ENCODE measurements at regions not wholly inside any gene's neighbourhood (a gene's known extent, or its start where the extent isn't known, plus 50 kb on each side); places are given as distances from the start of the nearest gene placed in this dataset.
"Not testable (repeated sequence)": the region's sequence is repeated elsewhere in the genome, so short reads cannot be mapped to it uniquely, and the experiment has no call there.

DNA sequence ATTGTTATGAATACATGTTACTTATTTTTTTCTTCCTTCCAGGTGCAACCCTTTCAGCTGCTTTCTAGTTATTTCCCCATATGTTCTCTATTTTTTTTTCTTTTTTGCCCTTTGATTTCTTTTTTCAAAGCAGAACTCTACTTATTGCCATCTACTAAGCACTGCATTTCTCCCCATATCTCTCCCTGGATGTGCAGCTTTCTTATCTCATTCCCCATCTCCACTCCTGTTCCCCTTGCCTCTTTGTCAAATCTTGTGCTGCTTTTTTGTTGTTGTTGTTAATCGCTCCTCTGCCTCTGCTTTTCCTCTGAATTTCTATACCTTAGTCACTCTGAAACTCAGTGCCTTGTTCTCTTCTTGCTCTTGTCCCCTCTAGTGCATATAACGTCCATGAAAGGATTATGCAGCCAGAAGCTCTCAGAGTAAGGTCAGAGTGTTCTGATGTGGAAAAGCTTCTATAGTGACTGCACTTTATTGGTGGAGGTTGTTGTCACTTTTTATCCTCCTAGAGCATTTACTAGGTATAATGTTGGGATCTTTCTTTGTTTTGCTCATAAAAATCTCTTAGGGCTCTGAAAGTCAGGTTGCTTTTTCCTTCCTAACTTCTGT is 51.1 kb upstream of the JADE1 start:
- 66% methylated on average over 2 of the region's 2 CpGs for WGBS
- no peaks in the 10 kb centered on the region for H3K27me3 ChIP-seq (ENCODE audit: insufficient read depth, low read length)
- peaks cover 16% of the 10 kb centered on the region for H3K4me1 ChIP-seq (ENCODE audit: insufficient read depth, low read length)
- H3K36me3 ChIP-seq (ENCODE audit: insufficient read depth, low read length) = no peaks in the 10 kb centered on the region
- no peaks in the 10 kb centered on the region for H3K9me3 ChIP-seq (ENCODE audit: insufficient read depth, low read depth, low read length)
- H3K9ac ChIP-seq (ENCODE audit: low read depth, low read length) = no peak overlapping the region
- H3K4me3 ChIP-seq (ENCODE audit: low read length) = no peak overlapping the region
- no peak overlapping the region for H3K27ac ChIP-seq (ENCODE audit: low read depth, low read length)

DNA sequence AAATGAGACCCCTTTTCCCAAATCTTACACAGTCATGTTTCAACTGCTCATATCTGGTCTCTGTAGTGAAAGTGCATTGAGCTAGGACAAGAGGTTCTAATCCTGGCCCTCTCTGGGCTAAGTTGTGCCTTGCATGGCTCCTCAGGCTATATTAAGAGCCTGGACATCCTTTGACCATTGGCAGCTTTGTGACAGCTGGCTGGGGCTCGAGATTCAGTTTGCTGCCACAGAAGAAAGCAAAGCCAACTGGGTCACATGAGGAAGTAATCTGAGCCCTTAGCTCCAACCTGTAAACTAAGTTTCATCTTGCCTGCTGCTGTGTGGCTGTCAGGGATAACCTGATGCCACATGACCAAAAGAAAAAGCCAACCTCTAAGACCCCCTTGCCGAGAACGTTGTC is 51.8 kb upstream of the JADE1 start:
- Histone ChIP-seq H3K36me3 (ENCODE audit: insufficient read depth, low read length) (no peaks in the 10 kb centered on the region), H3K9me3 (ENCODE audit: insufficient read depth, low read depth, low read length) (no peaks in the 10 kb centered on the region), H3K9ac (ENCODE audit: low read depth, low read length) (no peak overlapping the region), H3K4me3 (ENCODE audit: low read length) (no peak overlapping the region), H3K27me3 (ENCODE audit: insufficient read depth, low read length) (no peaks in the 10 kb centered on the region), H3K4me1 (ENCODE audit: insufficient read depth, low read length) (peaks cover 16% of the 10 kb centered on the region), H3K27ac (ENCODE audit: low read depth, low read length) (no peak overlapping the region)
- WGBS = 61% methylated on average over 3 of the region's 3 CpGs

DNA sequence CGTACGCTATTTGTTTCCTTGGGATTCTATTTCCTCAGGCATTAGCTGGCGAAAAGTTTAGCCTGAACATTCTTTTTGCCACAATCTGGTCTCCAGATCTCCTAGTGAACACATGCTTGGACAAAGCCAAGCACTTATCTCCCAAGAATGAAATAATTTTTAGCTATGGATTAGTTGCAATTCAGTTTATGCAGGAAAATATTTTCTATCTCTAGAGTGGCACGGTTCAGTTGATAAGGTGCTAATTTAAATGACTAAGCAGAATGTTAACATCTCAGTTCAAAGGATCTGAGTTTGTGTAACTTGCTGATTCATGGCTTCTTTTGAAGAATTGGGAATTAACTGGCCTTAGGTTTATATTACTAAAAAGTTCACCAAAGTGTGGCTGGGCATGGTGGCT is 58.1 kb upstream of the JADE1 start:
- Histone ChIP-seq H3K4me3 (ENCODE audit: low read length) (no peak overlapping the region), H3K27me3 (ENCODE audit: insufficient read depth, low read length) (no peaks in the 10 kb centered on the region), H3K9me3 (ENCODE audit: insufficient read depth, low read depth, low read length) (no peaks in the 10 kb centered on the region), H3K27ac (ENCODE audit: low read depth, low read length) (no peak overlapping the region), H3K4me1 (ENCODE audit: insufficient read depth, low read length) (no peaks in the 10 kb centered on the region), H3K9ac (ENCODE audit: low read depth, low read length) (no peak overlapping the region), H3K36me3 (ENCODE audit: insufficient read depth, low read length) (no peaks in the 10 kb centered on the region)
- 89% methylated on average over 4 of the region's 4 CpGs for WGBS

DNA sequence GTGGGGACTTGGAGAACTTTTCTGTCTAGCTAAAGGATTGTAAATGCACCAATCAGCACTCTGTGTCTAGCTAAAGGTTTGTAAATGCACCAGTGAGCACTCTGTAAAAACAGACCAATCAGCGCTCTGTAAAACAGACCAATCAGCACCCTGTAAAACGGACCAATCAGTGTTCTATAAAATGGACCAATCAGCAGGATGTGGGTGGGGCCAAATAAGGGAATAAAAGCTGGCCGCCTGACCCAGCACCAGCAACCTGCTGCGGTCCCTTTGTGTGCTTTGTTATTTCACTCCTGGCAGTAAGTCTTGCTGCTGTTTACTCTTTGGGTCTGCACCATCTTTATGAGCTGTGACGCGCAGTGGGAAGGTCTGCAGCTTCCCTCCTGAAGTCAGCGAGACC is 67.8 kb upstream of the JADE1 start:
- not testable (repeated sequence) for H3K9me3 ChIP-seq (ENCODE audit: insufficient read depth, low read depth, low read length); H3K4me1 ChIP-seq (ENCODE audit: insufficient read depth, low read length)
- 96% methylated on average over 7 of the region's 7 CpGs for WGBS

DNA sequence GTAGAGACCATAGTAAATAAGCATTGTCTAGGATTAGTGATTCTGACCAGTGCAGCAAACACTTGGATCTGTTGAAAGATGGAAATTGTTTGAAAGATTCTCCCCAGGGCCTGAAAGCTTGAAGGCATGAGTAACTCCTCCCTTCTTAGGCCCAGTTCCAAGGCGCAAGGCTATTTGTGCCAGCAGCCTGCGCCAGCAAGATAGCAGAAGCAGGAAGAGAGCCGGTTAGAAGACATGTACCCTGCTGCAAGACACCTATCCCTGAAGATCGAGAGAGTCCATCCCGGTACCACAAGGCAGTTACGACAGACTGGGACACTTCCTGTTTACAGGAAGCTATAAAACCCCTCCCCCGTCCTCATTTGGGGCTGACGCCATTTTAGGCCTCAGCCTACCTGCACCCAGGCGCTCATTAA is 72.4 kb upstream of the JADE1 start:
- Histone ChIP-seq H3K4me3 (ENCODE audit: low read length) (no peak overlapping the region), H3K36me3 (ENCODE audit: insufficient read depth, low read length) (no peaks in the 10 kb centered on the region), H3K4me1 (ENCODE audit: insufficient read depth, low read length) (peaks cover 11% of the 10 kb centered on the region; the same call in 1 of the 2 replicates), H3K27me3 (ENCODE audit: insufficient read depth, low read length) (no peaks in the 10 kb centered on the region), H3K27ac (ENCODE audit: low read depth, low read length) (no peak overlapping the region), H3K9ac (ENCODE audit: low read depth, low read length) (no peak overlapping the region), H3K9me3 (ENCODE audit: insufficient read depth, low read depth, low read length) (no peaks in the 10 kb centered on the region)
- 82% methylated on average over 9 of the region's 9 CpGs for WGBS

More for the DNA sequence above, 67.8 kb upstream of the JADE1 start:
- not testable (repeated sequence) for H3K27ac ChIP-seq (ENCODE audit: low read depth, low read length); H3K4me3 ChIP-seq (ENCODE audit: low read length); H3K27me3 ChIP-seq (ENCODE audit: insufficient read depth, low read length); H3K36me3 ChIP-seq (ENCODE audit: insufficient read depth, low read length); H3K9ac ChIP-seq (ENCODE audit: low read depth, low read length)

DNA sequence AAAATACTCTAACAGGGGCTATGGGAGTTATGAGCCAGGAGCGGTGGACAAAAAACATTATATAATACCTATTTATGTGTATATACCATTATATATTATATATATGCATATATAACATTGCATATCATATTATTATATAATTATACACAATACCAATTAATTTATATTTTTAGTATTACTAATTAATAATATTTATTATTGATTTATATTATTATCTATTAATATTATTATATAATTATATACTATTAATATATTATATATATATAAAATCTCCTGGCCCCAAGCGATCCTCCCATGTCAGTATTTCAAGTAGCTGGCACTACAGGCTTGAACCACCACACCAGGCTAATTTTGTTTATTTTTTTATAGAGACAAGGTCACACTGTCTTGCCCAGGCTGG is 73.8 kb upstream of the JADE1 start:
- Histone ChIP-seq H3K27me3 (ENCODE audit: insufficient read depth, low read length) (no peaks in the 10 kb centered on the region), H3K9ac (ENCODE audit: low read depth, low read length) (no peak overlapping the region), H3K9me3 (ENCODE audit: insufficient read depth, low read depth, low read length) (no peaks in the 10 kb centered on the region), H3K36me3 (ENCODE audit: insufficient read depth, low read length) (no peaks in the 10 kb centered on the region), H3K4me3 (ENCODE audit: low read length) (no peak overlapping the region), H3K27ac (ENCODE audit: low read depth, low read length) (no peak overlapping the region), H3K4me1 (ENCODE audit: insufficient read depth, low read length) (peaks cover 11% of the 10 kb centered on the region; the same call in 1 of the 2 replicates)
- no CpG with 5 or more reads among the region's 2 CpGs for WGBS

DNA sequence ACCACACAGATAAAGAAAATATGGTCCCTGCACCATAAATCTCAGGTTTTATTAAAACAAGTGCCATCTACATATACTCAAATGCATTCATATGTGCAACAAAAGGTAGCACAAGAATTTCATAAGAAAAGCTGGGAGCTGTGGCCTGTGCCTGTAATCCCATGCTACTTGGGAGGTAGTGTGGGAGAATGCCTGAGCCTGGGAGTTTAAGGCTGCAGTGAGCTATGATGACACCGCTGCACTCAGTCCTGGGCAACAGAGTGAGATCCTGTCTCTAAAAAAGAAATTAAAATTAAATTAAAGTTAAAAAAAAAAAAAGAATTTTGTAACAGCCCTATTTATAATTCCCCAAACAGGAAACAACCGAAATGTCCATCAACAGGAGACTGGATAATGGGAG is 81.3 kb upstream of the JADE1 start:
- WGBS = 100% methylated on average over 1 of the region's 2 CpGs

DNA sequence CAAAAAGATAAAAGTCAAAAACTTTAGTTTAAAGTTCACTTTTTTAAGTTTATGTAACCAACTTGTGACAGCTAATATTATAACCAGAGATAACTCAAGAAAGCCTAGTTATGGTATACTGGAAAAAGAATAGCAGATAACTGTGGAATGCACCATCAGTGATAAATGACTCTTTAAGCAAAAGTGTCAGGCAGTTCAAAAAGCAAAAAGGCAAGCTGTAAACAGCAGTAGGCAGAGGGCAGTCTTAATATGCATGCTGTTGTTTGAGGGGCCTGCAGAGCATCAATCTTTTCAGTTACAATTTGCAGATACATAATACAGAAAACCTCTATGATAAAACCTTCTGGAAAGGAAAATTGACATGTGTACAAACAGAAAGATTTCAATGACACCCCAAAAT is 81.8 kb upstream of the JADE1 start:
- Histone ChIP-seq H3K9me3 (ENCODE audit: insufficient read depth, low read depth, low read length) (no peaks in the 10 kb centered on the region), H3K4me1 (ENCODE audit: insufficient read depth, low read length) (peaks cover 32% of the 10 kb centered on the region), H3K4me3 (ENCODE audit: low read length) (no peak overlapping the region)

More for the DNA sequence above, 81.3 kb upstream of the JADE1 start:
- Histone ChIP-seq H3K9me3 (ENCODE audit: insufficient read depth, low read depth, low read length) (no peaks in the 10 kb centered on the region), H3K27me3 (ENCODE audit: insufficient read depth, low read length) (no peaks in the 10 kb centered on the region), H3K9ac (ENCODE audit: low read depth, low read length) (no peak overlapping the region), H3K4me3 (ENCODE audit: low read length) (no peak overlapping the region), H3K27ac (ENCODE audit: low read depth, low read length) (no peak overlapping the region), H3K36me3 (ENCODE audit: insufficient read depth, low read length) (no peaks in the 10 kb centered on the region), H3K4me1 (ENCODE audit: insufficient read depth, low read length) (peaks cover 30% of the 10 kb centered on the region)

DNA sequence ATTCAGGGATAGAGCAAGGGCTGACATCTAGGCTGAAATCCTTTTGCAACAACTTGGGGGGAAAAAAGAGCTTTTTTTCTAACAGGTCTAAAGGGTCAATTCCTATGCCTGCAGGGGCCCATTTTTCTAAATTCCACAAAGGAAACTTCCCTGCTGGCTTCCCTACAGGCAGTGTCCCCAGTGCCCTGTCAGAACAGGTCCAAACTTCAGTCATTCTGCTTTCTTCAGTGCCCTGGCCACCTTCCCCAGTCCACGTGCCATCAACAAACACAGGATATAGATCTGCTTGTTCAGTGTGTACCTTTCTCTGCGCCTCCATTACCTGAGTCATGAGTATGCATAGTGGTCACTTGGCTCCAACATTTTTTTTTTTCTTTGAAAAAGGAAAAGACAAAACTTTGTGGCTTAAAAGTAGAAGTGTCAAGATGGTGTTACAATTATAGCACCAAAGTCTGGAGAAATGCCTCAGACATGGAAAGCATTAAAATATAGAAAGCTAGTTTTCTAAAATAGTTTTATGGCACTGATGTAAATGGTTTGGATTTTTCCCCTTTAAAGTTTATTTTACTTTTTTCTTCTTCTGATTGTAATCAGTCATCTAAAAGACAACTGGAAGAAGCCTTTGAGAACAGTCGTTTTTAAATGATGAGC is 84.0 kb upstream of the JADE1 start:
- Histone ChIP-seq H3K27ac (ENCODE audit: low read depth, low read length) (peak overlapping the region; percentile 7; the same call in 1 of the 2 replicates), H3K36me3 (ENCODE audit: insufficient read depth, low read length) (no peaks in the 10 kb centered on the region), H3K27me3 (ENCODE audit: insufficient read depth, low read length) (no peaks in the 10 kb centered on the region), H3K4me3 (ENCODE audit: low read length) (no peak overlapping the region), H3K9me3 (ENCODE audit: insufficient read depth, low read depth, low read length) (no peaks in the 10 kb centered on the region), H3K4me1 (ENCODE audit: insufficient read depth, low read length) (peaks cover 36% of the 10 kb centered on the region), H3K9ac (ENCODE audit: low read depth, low read length) (no peak overlapping the region; the same call in 1 of the 2 replicates)
- WGBS = 48% methylated on average over 3 of the region's 3 CpGs

More for the DNA sequence above, 81.8 kb upstream of the JADE1 start:
- Histone ChIP-seq H3K27me3 (ENCODE audit: insufficient read depth, low read length) (no peaks in the 10 kb centered on the region), H3K27ac (ENCODE audit: low read depth, low read length) (no peak overlapping the region), H3K36me3 (ENCODE audit: insufficient read depth, low read length) (no peaks in the 10 kb centered on the region), H3K9ac (ENCODE audit: low read depth, low read length) (no peak overlapping the region)

DNA sequence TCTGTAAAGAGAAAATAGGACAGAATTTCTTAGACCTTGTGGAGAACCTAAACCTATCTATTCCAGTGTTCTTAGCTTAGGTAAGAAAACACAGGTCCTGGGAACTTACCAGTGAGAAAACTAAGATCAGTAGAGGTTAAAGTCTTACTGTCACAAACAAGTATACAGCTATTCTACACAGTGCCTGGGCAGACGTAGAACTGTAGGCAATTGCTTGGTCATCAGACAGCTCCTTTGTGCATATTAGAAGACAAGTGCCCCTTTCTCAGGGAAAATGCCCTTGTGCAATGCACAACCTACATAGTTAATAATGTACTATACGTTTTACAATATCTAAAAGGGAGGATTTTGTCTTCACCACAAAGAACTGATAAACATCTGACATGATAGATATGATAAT is 86.6 kb upstream of the JADE1 start:
- no peak overlapping the region for H3K4me3 ChIP-seq (ENCODE audit: low read length)
- H3K27ac ChIP-seq (ENCODE audit: low read depth, low read length) = no peak overlapping the region
- H3K27me3 ChIP-seq (ENCODE audit: insufficient read depth, low read length) = no peaks in the 10 kb centered on the region
- H3K36me3 ChIP-seq (ENCODE audit: insufficient read depth, low read length) = no peaks in the 10 kb centered on the region
- peaks cover 35% of the 10 kb centered on the region for H3K4me1 ChIP-seq (ENCODE audit: insufficient read depth, low read length)
- no peaks in the 10 kb centered on the region for H3K9me3 ChIP-seq (ENCODE audit: insufficient read depth, low read depth, low read length)
- no peak overlapping the region for H3K9ac ChIP-seq (ENCODE audit: low read depth, low read length)
- WGBS = 83% methylated on average over 1 of the region's 2 CpGs

DNA sequence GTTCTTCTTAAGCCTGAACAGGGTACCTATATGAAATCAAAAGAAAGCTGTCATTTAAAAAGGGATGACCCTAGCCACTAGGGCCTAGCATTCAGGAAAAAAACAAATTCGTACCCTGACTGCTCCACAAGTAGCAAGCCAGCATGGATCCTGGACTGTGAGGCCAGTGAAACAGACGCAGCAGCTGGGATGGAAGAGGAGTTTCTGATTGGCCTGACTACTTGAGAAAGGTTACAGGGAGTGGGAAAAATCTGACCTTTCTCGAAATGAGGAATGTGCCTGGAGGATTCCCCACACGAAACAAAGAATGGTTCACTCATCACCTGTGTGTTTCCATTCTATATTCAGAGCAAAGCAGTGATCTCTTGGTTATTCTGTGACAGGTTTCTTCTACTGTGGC is 87.6 kb upstream of the JADE1 start:
- H3K9me3 ChIP-seq (ENCODE audit: insufficient read depth, low read depth, low read length) = no peaks in the 10 kb centered on the region
- no peak overlapping the region for H3K4me3 ChIP-seq (ENCODE audit: low read length)
- no peaks in the 10 kb centered on the region for H3K27me3 ChIP-seq (ENCODE audit: insufficient read depth, low read length)
- WGBS = 88% methylated on average over 4 of the region's 4 CpGs
- H3K4me1 ChIP-seq (ENCODE audit: insufficient read depth, low read length) = peaks cover 30% of the 10 kb centered on the region
- H3K9ac ChIP-seq (ENCODE audit: low read depth, low read length) = no peak overlapping the region
- H3K27ac ChIP-seq (ENCODE audit: low read depth, low read length) = no peak overlapping the region
- no peaks in the 10 kb centered on the region for H3K36me3 ChIP-seq (ENCODE audit: insufficient read depth, low read length)

Measured in HUES64 (cell line).